AG04449 (cell line): ENCODE measurements at regions not wholly inside any gene's neighbourhood (a gene's known extent, or its start where the extent isn't known, plus 50 kb on each side); places are given as distances from the start of the nearest gene placed in this dataset.

Source experiments
- CTCF ChIA-PET: fragments of 350-600 bp; formaldehyde crosslinking; extraction: SDS; loops from one replicate; lab custom pipeline; 2021; ENCODE audit warnings: antibody characterized with exemption; lab: Yijun Ruan, JAX
- POLR2A ChIA-PET: fragments of 400-600, 350-600 bp; formaldehyde crosslinking; extraction: SDS; loops from one replicate; lab custom pipeline; 2020; ENCODE audit warnings: antibody characterized with exemption, inconsistent platforms; lab: Yijun Ruan, JAX
- DNase-seq: peaks from one replicate; pipeline ENCODE4 v3.0.0-alpha.2; 2010; ENCODE audit warnings: low read depth, low spot score
- H3K4me3 ChIP-seq: 2 replicates; pipeline ENCODE4 v1.5.1; 2011; ENCODE audit warnings: low read depth, mild to moderate bottlenecking, control low read depth, low read length
- CTCF ChIP-seq: IDR thresholded peaks from one replicate; pipeline ENCODE4 v1.5.1; 2011; ENCODE audit warnings: mild to moderate bottlenecking, moderate library complexity, low read length, control low read depth, inconsistent platforms; ENCODE audit not compliant: insufficient read depth; ENCODE audit errors: missing control alignments

GRCh38 chr5:33340195-33340594 lies 100.6 kb upstream of the TARS1 start:
- ChIA-PET CTCF (interaction anchor here (0.9 kb wide), 1 partner anchor 17 kb away, joined by 3 read pairs; no protein-coding TSS in a partner anchor), POLR2A (no interaction called here)
- H3K4me3 ChIP-seq, result no peak overlapping the region
- no peak for DNase-seq
- no peak for TF ChIP-seq CTCF

DNA sequence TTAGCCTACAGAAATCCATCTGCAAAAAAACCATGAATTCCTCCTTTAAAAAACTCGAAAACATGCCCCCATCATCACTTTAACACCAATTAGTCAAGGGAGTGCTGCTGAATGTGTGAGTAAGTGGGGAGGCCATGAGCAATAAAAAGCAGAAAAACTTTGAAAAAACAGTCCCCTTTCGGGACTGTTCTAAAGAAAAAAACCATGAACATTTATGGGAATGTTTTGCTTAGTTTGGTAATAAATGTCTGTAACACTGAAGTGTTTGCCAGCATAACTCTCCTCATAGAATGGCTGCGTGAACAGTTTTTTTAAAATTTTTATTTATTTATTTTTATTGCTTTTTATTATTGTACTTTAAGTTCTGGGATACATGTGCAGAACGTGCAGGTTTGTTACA lies 99.4 kb upstream of the TARS1 start:
- CTCF ChIA-PET, result interaction anchor here (0.9 kb wide), 1 partner anchor 15 kb away, joined by 3 read pairs; no protein-coding TSS in a partner anchor

DNA sequence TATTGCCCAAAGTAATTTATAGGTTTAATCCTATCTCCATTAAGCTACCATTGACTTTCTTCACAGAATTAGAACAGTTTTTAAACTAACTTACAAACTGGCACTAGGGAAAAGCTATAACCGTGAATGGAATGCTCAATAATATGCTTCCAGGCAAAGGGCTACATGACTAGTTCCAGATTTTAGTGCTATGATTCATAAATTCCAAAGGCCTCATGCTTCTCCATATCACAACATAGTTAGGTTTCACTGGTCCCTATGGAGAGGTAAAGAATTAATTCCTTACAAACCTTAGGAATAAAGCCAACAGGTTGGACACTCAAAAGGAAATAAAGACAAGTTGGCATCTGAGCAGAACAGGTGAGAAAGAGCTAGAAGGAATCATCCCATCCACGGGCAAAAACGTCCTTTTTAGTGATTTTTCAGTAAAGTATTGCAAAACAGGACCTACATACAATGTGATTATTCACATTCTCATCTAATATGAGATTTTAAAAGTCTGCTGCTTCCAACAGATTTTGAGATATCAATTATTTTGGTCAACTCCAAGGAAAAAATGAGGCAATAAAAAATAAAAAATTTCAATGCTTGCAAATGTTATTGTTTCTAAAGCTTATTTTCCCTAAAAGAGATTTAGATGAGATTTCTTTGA lies 97.0 kb upstream of the TARS1 start:
- peak; percentile 77 for DNase-seq
- CTCF ChIA-PET, result interaction anchor here (0.6 to 2.0 kb wide), 4 partner anchors 23 to 854 kb away, joined by 3 to 4 read pairs (median 3); no protein-coding TSS in a partner anchor

More for the DNA sequence above, 99.4 kb upstream of the TARS1 start:
- DNase-seq, result no peak
- no peak for TF ChIP-seq CTCF
- H3K4me3 ChIP-seq, result no peak overlapping the region
- POLR2A ChIA-PET, result no interaction called here

GRCh38 chr5:33346534-33346933 lies 94.2 kb upstream of the TARS1 start:
- CTCF ChIA-PET, result no interaction called here

More for the DNA sequence above, 97.0 kb upstream of the TARS1 start:
- no peak overlapping the region for H3K4me3 ChIP-seq
- TF ChIP-seq CTCF, result no peak
- POLR2A ChIA-PET, result no interaction called here

GRCh38 chr5:33361781-33362180 lies 79.0 kb upstream of the TARS1 start:
- DNase-seq, result no peak
- CTCF ChIA-PET, result interaction anchor here (1.1 to 1.3 kb wide), 3 partner anchors 8 to 17 kb away, joined by 3 to 4 read pairs (median 3); no protein-coding TSS in a partner anchor

More at GRCh38 chr5:33346534-33346933, 94.2 kb upstream of the TARS1 start:
- POLR2A ChIA-PET, result no interaction called here
- no peak for TF ChIP-seq CTCF
- no peak overlapping the region for H3K4me3 ChIP-seq
- no peak for DNase-seq

More at GRCh38 chr5:33361781-33362180, 79.0 kb upstream of the TARS1 start:
- POLR2A ChIA-PET, result no interaction called here
- no peak overlapping the region for H3K4me3 ChIP-seq
- TF ChIP-seq CTCF, result no peak
